Cardiac fibroblast (primary cell): ENCODE measurements at regions not wholly inside any gene's neighbourhood (a gene's known extent, or its start where the extent isn't known, plus 50 kb on each side); places are given as distances from the start of the nearest gene placed in this dataset.
"Not testable (repeated sequence)": the region's sequence is repeated elsewhere in the genome, so short reads cannot be mapped to it uniquely, and the experiment has no call there.

Experiments
- DNase-seq, 2 donors: peaks; one replicate each; pipeline versions ENCODE4 v3.0.0 to v3.0.0-alpha.2; 2010; ENCODE audit warnings: low read depth in 2 of 2
- H3K4me3 ChIP-seq, 2 donors: replicated peaks in 1 of 2; 1 replicate in 1 of 2; 2 replicates in 1 of 2; pipeline ENCODE4 v1.5.1; 2011; ENCODE audit warnings: low read depth in 2 of 2, low read length in 2 of 2, mild to moderate bottlenecking in 2 of 2, moderate library complexity in 1 of 2
- TF ChIP-seq, protein P1 (sequence below): IDR thresholded peaks from one replicate; pipeline ENCODE4 v1.5.1; 2011; ENCODE audit warnings: low read depth, mild to moderate bottlenecking, low read length, inconsistent platforms

GRCh38 chr3:75232216-75232615 is 431.9 kb upstream of the FRG2C start:
- no peak overlapping the region for H3K4me3 ChIP-seq
- DNase-seq, result no peak
- TF ChIP-seq, protein P1, sequence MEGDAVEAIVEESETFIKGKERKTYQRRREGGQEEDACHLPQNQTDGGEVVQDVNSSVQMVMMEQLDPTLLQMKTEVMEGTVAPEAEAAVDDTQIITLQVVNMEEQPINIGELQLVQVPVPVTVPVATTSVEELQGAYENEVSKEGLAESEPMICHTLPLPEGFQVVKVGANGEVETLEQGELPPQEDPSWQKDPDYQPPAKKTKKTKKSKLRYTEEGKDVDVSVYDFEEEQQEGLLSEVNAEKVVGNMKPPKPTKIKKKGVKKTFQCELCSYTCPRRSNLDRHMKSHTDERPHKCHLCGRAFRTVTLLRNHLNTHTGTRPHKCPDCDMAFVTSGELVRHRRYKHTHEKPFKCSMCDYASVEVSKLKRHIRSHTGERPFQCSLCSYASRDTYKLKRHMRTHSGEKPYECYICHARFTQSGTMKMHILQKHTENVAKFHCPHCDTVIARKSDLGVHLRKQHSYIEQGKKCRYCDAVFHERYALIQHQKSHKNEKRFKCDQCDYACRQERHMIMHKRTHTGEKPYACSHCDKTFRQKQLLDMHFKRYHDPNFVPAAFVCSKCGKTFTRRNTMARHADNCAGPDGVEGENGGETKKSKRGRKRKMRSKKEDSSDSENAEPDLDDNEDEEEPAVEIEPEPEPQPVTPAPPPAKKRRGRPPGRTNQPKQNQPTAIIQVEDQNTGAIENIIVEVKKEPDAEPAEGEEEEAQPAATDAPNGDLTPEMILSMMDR, result no peak

DNA sequence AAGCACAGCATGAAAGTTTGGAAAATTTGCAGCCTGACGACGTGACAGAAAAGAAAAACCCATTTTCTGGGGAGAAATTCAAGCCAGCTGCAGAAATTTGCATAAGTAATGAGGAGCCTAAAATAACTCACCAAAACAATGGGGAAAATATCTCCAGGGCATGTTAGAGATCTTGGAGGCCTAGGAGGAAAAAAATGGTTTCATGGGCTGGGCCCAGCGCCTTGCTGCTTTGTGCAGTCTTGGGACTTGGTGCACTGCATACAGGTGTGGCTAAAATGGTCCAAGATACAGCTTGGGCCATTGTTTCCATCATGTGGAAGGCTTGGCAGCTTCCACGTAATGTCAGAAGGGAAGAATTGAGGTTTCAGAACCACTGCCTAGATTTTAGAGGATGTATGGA is 428.5 kb upstream of the FRG2C start:
- no peak overlapping the region for H3K4me3 ChIP-seq
- DNase-seq, result no peak
- TF ChIP-seq, protein P1, result no peak

GRCh38 chr3:75237053-75237452 is 427.1 kb upstream of the FRG2C start:
- DNase-seq, result no peak
- TF ChIP-seq, protein P1, result no peak
- H3K4me3 ChIP-seq, result no peak overlapping the region

DNA sequence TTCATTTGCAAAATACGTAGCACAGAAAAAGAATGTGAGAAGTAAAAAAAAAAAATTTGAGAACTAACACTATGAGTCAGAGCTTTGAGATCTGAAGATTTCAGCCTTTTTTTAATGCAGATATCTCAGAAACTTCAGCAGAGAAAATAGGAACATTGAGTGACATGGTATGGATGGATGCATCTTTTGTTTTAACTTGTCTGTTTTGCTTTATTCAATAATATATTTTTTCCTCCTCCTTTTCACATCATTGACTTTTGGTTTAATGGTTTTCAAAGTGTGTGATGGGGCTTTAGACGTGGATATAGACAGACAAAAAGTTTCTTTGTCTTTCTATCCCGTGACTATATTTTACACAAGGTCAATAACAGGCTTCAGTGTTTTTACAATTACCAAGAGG is 426.7 kb upstream of the FRG2C start:
- TF ChIP-seq, protein P1, result no peak
- no peak for DNase-seq
- H3K4me3 ChIP-seq, result no peak overlapping the region

DNA sequence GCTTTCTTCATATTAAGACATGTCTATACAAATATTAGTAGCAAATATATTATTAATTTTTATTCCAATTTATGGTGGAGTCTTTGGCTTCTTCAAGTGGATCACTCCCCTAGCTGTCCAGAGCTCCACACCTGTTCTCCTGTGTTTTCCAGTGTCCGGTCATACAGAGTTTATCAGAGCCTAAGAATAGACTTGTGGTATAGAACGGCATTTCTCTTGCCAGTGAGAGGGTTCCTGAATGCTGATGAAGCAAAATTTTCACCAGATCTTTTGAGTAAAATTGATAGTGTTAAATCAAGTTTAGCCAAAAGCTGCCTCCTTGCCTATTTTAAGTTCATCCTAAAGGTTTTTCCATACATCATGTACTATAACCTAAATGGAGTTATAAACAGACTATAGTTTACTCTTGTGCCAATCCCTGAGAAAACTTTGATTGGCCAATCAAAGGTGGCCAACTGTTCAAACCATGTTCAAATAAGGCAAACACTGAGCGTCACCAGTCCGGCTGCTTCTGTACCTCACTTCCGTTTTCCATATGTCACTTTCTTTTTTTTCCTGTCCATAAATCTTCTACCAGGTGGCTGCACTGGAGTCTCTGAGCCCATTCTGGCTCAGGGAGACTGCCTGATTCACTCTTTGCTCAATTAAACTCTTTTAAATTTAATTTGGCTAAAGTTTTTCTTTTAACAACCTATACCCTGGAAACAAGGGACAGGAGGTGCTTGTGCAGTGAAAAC is 422.7 kb upstream of the FRG2C start:
- DNase-seq, H3K4me3 ChIP-seq: not testable (repeated sequence)

DNA sequence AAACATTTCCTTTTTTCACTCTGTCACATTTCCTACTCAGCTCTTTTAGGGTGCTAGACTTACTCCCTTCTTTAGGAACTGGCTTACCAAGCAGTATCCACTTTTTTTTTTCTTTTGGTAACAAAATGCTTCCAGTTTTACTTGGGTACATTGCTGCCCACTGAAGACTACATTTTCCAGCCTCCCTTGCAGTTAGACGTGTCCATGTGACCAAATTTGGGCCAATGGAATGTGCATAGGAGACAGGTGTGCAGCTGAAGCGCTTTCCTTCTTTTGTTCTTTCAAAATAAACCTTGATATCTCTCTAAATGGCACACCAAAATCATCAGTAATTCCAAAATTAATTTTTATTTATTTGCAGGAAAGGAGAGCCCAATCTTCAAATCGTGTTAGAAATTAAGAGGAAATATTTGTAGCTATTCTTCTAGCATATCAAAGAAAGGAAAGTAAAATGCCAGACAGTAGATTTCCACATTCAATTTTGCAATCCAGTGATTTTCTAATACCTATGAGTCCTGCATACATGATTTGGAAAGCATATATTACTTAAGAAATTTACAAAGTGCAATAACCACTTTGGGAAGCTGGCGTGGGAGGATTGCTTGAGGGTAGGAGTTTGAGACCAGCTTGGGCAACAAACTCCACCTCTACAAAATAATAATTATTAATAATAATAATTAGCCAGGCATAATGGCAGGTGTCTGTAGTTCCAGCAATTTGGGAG is 422.0 kb upstream of the FRG2C start:
- no peak overlapping the region for H3K4me3 ChIP-seq
- no peak for DNase-seq
- TF ChIP-seq, protein P1, result no peak

DNA sequence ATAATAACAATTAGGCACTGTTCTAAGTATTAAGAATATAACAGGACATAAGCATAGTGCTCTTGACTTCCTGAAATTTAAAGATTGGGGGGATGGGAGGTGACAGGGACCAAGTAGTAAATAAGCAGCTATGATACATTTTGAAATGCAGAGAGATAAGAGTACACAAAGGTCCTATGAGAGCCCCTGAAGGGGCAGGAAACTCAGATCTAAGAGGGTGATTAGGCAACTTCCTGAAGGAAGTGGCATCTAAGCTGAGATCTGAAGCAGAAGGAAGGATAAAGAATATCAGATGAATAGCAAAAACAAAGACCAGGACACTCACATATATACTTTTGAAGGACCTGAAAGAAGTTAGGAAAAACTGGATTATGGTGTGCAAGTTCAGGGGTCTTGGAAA is 415.2 kb upstream of the FRG2C start:
- no peak overlapping the region for H3K4me3 ChIP-seq
- no peak for DNase-seq
- TF ChIP-seq, protein P1, result no peak
